GM21423 (cell line): ENCODE measurements at regions not wholly inside any gene's neighbourhood (a gene's known extent, or its start where the extent isn't known, plus 50 kb on each side); places are given as distances from the start of the nearest gene placed in this dataset.

ENCODE experiments used
- ATAC-seq: cut with Tn5 transposase; IDR thresholded peaks from one replicate; pipeline ENCODE4 v1.9.1; 2021; ENCODE audit warnings: mild to moderate bottlenecking, moderate library complexity; ENCODE audit not compliant: unreplicated experiment

- no peak for ATAC-seq
Measured at GRCh38 chr2:145094370-145094769, 574.5 kb upstream of the ZEB2 start.

DNA sequence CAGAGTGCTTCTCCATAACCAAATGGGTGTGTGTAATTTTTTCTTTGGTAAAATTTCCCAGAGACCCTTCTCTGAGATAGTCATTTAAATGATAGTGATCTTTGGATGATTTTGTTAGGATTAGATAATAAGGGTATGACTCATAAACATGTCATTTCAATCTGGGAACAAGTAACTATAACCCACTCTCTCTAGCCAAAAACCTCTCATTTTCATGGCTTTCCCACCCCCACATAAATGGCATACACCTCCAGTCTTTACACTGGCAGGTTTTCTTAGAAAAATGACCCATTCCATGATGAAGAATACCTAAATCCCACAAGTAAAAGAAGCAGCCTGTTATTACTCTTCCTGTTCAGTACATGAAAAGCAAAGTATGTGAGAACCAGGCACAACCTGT lies 572.0 kb upstream of the ZEB2 start:
- no peak for ATAC-seq

DNA sequence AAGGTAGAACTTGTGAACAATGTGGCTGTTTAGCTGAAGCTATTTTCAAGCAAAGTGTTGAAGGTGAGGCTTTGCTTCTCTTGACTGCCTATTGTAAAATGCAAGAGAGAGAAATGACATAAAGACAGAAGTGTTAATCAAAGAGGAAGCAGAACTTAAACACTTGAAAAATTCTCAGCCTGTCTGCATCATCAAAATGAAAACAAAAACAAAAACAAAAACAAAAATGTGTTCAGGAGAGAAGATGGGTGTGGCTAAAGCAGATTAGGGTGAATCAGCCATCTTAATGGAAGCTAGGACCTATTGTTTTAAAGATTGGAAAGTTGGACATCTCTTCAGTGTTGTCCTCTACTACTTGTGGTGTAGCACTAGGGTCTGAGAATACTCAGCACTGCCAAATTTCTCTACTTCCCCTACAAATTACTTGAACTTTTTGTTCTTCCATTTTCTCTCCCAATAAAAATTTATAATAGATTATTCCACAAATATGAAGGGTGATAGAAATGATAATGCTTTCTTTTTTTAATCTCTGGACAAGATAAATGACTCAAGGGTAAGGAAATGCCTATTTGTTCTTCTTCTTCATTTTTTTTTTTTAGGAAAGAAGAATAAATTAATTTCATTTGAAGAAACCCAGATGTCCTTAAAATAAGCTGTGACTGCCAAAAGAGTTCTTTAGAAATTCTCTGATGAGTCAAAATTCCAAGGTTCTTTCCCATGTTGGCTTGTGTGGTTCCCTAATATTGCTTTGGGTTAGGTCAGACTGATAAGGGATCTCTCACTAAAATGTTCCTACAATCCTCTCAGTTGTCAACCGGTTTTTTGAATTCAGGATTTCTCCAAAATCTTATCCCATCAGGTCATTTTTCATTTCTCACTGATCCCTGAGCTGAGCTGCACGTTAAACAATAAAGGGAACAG lies 571.2 kb upstream of the ZEB2 start:
- no peak for ATAC-seq

DNA sequence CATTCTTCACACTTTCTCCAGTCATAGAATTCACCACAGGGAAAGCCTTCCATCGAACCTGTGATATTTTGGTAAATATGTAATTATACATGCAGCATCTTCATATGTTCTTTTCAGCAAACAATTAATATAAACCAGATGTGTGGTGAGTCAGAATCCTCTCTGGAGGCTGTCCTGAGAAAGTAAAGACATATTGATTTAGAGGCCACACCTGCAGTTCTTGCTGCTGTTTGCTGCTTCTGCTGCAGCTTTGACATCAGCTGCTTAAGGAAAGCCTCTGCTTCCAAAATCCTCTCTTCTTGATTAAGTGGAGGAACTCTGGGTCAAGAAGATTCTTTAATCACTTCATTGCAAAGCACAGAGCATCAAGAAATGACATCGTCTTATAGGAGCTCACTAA lies 568.8 kb upstream of the ZEB2 start:
- ATAC-seq, result no peak

- no peak for ATAC-seq
Measured at GRCh38 chr2:145086910-145087309, 567.0 kb upstream of the ZEB2 start.

DNA sequence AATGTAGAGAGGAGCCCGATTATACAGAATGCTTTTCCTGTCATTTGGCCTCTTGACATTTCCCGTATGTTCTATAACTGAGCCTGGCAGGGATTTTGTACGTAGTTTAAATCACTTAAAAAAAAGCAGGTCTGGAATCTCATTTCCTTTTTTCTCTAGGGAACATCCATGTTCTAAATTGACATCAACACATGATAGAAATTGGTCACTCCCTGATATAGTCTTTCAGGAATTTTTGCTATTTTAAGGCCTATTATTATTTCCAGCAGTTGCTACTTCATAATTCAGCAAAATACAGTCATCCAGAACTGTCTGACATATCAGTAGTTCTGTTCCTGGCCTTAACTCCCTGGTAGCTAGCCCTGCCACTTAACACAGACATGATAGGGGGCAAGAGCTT lies 565.7 kb upstream of the ZEB2 start:
- no peak for ATAC-seq

GRCh38 chr2:145080426-145080825 lies 560.5 kb upstream of the ZEB2 start:
- no peak for ATAC-seq

DNA sequence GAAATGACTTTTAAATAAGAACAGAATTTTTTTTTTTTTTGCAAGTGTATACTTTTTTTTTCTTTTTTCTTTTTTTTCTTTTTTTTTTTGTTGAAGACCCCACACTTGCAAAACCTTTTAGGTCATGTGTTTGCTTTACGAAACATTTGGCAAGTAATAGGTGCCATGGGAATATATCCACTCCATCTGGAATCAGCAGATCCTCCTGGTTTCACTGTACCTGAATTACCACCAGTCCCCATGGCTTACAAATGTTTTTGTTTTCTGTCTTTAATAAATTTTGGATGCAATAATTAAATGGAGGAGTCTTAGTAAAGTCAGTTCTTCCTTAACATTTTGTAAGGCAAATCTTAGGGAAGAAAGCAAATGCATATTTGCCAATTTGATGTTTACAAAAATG lies 559.7 kb upstream of the ZEB2 start:
- ATAC-seq, result no peak

GRCh38 chr2:145078923-145079322 lies 559.0 kb upstream of the ZEB2 start:
- no peak for ATAC-seq

DNA sequence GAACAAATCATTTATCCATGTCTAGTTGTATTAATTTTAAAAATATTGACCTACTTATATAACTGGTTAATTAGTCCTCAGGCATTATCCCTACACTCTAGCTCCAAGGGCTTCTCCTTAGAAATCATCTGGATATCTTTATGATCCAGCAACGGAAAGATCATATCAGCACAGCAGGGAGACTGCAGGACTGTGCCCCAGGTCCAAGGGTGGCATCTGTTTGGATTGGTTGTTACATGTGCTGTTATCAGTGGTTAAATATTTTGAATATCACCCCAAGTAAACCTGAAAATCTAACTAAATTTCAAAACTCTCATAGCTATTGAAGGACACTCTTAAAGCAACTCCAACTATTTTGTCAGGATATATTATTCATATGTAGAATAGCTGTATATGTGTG lies 556.2 kb upstream of the ZEB2 start:
- no peak for ATAC-seq

- ATAC-seq, result no peak
Measured at GRCh38 chr2:145075454-145076062, 555.6 kb upstream of the ZEB2 start.

DNA sequence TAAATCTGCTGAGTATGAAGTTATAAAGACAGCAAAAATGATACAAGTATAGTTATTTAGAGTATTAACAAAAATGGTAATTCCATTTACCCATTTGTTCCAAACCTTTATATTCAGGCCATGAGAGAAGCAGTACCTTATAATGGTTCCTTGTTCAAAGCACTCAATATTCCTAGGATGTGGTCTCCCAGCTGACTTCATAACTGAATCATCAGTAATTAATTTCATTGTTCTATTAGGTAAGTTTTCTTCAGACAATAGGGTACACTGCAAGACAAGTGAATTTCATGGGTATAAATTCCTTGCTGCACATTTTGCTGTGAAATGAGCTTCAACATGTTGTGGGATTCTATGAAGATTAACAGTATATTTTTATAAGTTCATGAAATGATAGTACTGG lies 550.8 kb upstream of the ZEB2 start:
- no peak for ATAC-seq

DNA sequence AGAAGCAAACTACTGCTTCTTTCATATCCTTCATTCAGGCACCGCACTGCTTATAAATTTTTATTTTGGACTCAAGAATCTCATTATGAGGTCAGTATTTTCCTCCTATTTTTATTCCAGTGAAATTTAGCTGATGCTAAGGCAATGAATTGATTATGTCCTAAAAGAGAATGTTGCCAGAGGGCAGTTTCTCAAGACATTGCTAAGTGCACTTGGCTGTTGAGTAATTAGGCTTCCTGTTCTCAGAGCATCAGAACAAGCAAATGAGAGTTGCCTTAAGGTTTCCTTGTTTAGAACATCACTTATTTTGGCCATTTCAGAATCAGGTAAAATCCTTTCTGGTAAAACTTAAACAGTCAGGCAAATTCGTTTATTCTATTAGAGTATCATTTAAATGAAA lies 548.6 kb upstream of the ZEB2 start:
- no peak for ATAC-seq

DNA sequence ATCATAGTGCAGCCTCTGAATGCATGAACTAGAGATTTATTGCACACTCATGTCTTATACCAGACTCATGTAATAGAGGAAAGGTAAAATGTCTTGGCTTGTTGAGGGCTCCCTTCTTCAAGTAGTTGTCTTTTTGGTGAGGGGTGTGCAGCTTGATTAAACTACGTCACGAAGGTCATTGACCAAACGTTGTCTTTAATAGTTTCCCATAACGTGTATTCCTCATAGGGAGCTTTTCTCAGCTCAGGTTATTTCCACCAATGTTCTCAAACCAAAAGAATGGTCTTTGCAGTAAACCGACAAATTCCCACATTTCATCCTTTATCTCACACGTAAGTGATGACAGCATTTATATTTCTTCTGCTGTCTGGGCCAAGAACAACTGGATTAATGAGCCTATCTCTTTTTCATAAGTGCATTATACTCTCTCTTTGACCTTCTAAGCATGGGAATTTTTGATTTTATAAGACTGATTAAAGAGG lies 547.7 kb upstream of the ZEB2 start:
- no peak for ATAC-seq

- ATAC-seq, result no peak
Measured at GRCh38 chr2:145066856-145067548, 547.1 kb upstream of the ZEB2 start.

GRCh38 chr2:145066151-145066661 lies 546.3 kb upstream of the ZEB2 start:
- ATAC-seq, result no peak

- no peak for ATAC-seq
Measured at GRCh38 chr2:145065342-145065741, 545.4 kb upstream of the ZEB2 start.

DNA sequence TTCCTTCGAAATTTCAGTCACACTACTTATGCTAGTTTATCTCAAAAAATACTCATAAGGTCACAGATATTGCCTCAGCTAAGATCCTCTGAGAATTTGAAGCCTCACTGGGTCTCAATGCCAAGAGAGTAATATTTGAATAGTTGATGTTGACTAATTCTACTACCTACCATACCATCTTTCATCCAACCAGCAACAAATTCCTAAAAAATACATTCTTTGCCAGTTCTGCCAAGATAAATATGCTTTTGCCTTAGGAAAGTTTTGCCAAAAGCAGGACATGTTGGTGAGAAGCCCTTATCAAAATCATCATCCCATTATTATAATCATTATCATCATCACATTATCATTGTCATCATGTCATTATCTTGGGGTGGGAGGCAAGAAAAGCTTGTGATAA lies 544.6 kb upstream of the ZEB2 start:
- ATAC-seq, result no peak

GRCh38 chr2:145060876-145061275 lies 541.0 kb upstream of the ZEB2 start:
- ATAC-seq, result no peak

- ATAC-seq, result no peak
Measured at GRCh38 chr2:145059914-145060313, 540.0 kb upstream of the ZEB2 start.

DNA sequence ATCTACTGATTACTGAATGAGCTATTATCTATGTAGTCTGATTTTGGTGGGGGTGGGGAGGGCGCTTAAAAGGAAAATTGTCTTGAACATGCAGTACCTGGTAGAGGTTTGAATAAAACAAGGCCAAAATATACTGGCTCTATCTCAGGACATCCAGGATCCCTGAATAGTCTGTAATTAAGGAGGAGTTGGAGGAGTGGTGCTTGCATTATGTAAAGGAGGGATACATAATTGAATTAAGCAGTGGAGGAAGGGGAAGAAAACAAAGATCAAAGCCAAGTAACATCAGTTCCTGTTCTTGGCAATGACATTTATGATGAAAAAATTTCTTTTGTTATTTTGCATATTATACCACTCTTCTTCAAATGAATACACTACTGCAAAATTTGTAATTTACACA lies 539.4 kb upstream of the ZEB2 start:
- no peak for ATAC-seq

- ATAC-seq, result no peak
Measured at GRCh38 chr2:145058457-145058856, 538.5 kb upstream of the ZEB2 start.
